GM21367 (cell line): ENCODE measurements at regions not wholly inside any gene's neighbourhood (a gene's known extent, or its start where the extent isn't known, plus 50 kb on each side); places are given as distances from the start of the nearest gene placed in this dataset.
A peak's percentile ranks its signal among the peaks of the same experiment; 100 is the strongest.

Source experiments
- ATAC-seq: cut with Tn5 transposase; IDR thresholded peaks from one replicate; pipeline ENCODE4 v1.9.1; 2021; ENCODE audit not compliant: unreplicated experiment

- no peak for ATAC-seq
These were observed 298.4 kb downstream of the PSAT1 start for GRCh38 chr9:78595200-78595945.

GRCh38 chr9:78596346-78596745, 299.4 kb downstream of the PSAT1 start:
- no peak for ATAC-seq

GRCh38 chr9:78598120-78598519, 301.2 kb downstream of the PSAT1 start:
- ATAC-seq, result no peak

- ATAC-seq, result no peak
These were observed 303.0 kb downstream of the PSAT1 start for GRCh38 chr9:78599926-78600325.

GRCh38 chr9:78601957-78602565, 305.1 kb downstream of the PSAT1 start:
- peak; percentile 77 for ATAC-seq

- no peak for ATAC-seq
These were observed 308.4 kb downstream of the PSAT1 start for GRCh38 chr9:78605041-78606000.

GRCh38 chr9:78606001-78606379, 309.1 kb downstream of the PSAT1 start:
- ATAC-seq, result no peak

- ATAC-seq, result no peak
These were observed 310.9 kb downstream of the PSAT1 start for GRCh38 chr9:78607853-78608252.

- no peak for ATAC-seq
These were observed 312.5 kb downstream of the PSAT1 start for GRCh38 chr9:78609450-78609849.

GRCh38 chr9:78612091-78612490, 315.2 kb downstream of the PSAT1 start:
- ATAC-seq, result no peak

- no peak for ATAC-seq
These were observed 316.1 kb downstream of the PSAT1 start for GRCh38 chr9:78613006-78613405.

- ATAC-seq, result no peak
These were observed 318.0 kb downstream of the PSAT1 start for GRCh38 chr9:78614892-78615291.

- ATAC-seq, result no peak
These were observed 318.4 kb downstream of the PSAT1 start for GRCh38 chr9:78615372-78615771.

GRCh38 chr9:78618735-78619134, 321.8 kb downstream of the PSAT1 start:
- no peak for ATAC-seq

- ATAC-seq, result no peak
These were observed 323.4 kb downstream of the PSAT1 start for GRCh38 chr9:78620303-78620702.

- no peak for ATAC-seq
These were observed 323.8 kb downstream of the PSAT1 start for GRCh38 chr9:78620764-78621163.

GRCh38 chr9:78622126-78622525, 325.2 kb downstream of the PSAT1 start:
- ATAC-seq, result no peak

GRCh38 chr9:78626971-78627370, 330.0 kb downstream of the PSAT1 start:
- no peak for ATAC-seq

GRCh38 chr9:78630966-78631365, 334.0 kb downstream of the PSAT1 start:
- ATAC-seq, result no peak

- no peak for ATAC-seq
These were observed 343.8 kb downstream of the PSAT1 start for GRCh38 chr9:78640728-78641127.

- ATAC-seq, result no peak
These were observed 347.4 kb downstream of the PSAT1 start for GRCh38 chr9:78644359-78644758.

- ATAC-seq, result no peak
These were observed 357.4 kb downstream of the PSAT1 start for GRCh38 chr9:78654324-78654723.
